SK-N-SH (cell line): ENCODE measurements at regions not wholly inside any gene's neighbourhood (a gene's known extent, or its start where the extent isn't known, plus 50 kb on each side); places are given as distances from the start of the nearest gene placed in this dataset.

Experiments used
- CTCF ChIA-PET: fragments of 300-600, 350-600 bp; formaldehyde crosslinking; extraction: SDS; loops from one replicate; lab custom pipeline; 2021; lab: Yijun Ruan, JAX
- POLR2A ChIA-PET: fragments of 350-600 bp; sonication (Branson Sonifier 250); formaldehyde crosslinking; extraction: SDS; loops from one replicate; lab custom pipeline; 2020; ENCODE audit warnings: antibody characterized with exemption, inconsistent platforms; lab: Yijun Ruan, JAX
- DNase-seq: peaks from one replicate; pipeline ENCODE4 v3.0.0; 2012
- H2AFZ ChIP-seq: fragments of 200-600 bp; sonication (generic); 2 replicates; pipeline ENCODE4 v1.8.1; 2016; ENCODE audit warnings: antibody characterized with exemption, mild to moderate bottlenecking, low read depth
- H3F3A ChIP-seq: fragments of 200-600 bp; sonication (generic); replicated peaks from 2 replicates; pipeline ENCODE3; 2016; ENCODE audit warnings: antibody characterized with exemption, mild to moderate bottlenecking; ENCODE audit not compliant: insufficient read depth
- H3K27ac ChIP-seq, 2 experiments: fragments of 200-500 bp in 1 of 2; fragments of 200-600 bp in 1 of 2; sonication (Bioruptor generic) in 1 of 2; sonication (generic), shearing (Covaris generic) in 1 of 2; 2 replicates each; pipeline versions ENCODE4 v1.5.1 to v1.6.1; 2014 to 2016; ENCODE audit warnings: low read depth in 2 of 2, inconsistent platforms in 1 of 2, low read length in 1 of 2, mild to moderate bottlenecking in 1 of 2, mixed read lengths in 1 of 2
- H3K27me3 ChIP-seq: fragments of 200-600 bp; sonication (generic), shearing (Covaris generic); 2 replicates; pipeline ENCODE4 v1.6.1; 2016; ENCODE audit warnings: mixed run types; ENCODE audit not compliant: insufficient read depth
- H3K36me3 ChIP-seq, 2 experiments: fragments of 200-500 bp in 1 of 2; fragments of 200-600 bp in 1 of 2; sonication (Bioruptor generic) in 1 of 2; sonication (generic) in 1 of 2; replicated peaks in 1 of 2; 2 replicates each; pipeline versions ENCODE3 to v1.5.1; 2014 to 2016; ENCODE audit warnings: low read length in 1 of 2, mild to moderate bottlenecking in 1 of 2; ENCODE audit not compliant: insufficient read depth in 2 of 2, control insufficient read depth in 1 of 2
- H3K4me1 ChIP-seq, 2 experiments: fragments of 200-500 bp in 1 of 2; fragments of 200-600 bp in 1 of 2; sonication (Bioruptor generic) in 1 of 2; sonication (generic), shearing (Covaris generic) in 1 of 2; 2 replicates each; pipeline versions ENCODE4 v1.5.1 to v1.6.1; 2014 to 2016; ENCODE audit warnings: low read depth in 1 of 2, low read length in 1 of 2, mixed run types in 1 of 2; ENCODE audit not compliant: insufficient read depth in 2 of 2, control insufficient read depth in 1 of 2
- H3K4me2 ChIP-seq: fragments of 200-600 bp; sonication (generic), shearing (Covaris generic); 2 replicates; pipeline ENCODE4 v1.6.1; 2017; ENCODE audit warnings: mixed run types
- H3K4me3 ChIP-seq, 2 experiments: fragments of 200-500 bp in 1 of 2; fragments of 200-600 bp in 1 of 2; sonication (Bioruptor generic) in 1 of 2; sonication (generic), shearing (Covaris generic) in 1 of 2; 2 replicates each; pipeline versions ENCODE4 v1.5.1 to v1.8.1; 2014 to 2016; ENCODE audit warnings: low read depth in 2 of 2, inconsistent platforms in 1 of 2, low read length in 1 of 2, mild to moderate bottlenecking in 1 of 2, mixed read lengths in 1 of 2, moderate library complexity in 1 of 2
- H3K79me2 ChIP-seq: fragments of 200-600 bp; sonication (generic); 2 replicates; pipeline ENCODE4 v1.8.1; 2017; ENCODE audit warnings: mild to moderate bottlenecking; ENCODE audit not compliant: insufficient read depth
- H3K9ac ChIP-seq: fragments of 200-600 bp; sonication (generic); 2 replicates; pipeline ENCODE4 v1.6.1; 2017; ENCODE audit warnings: mixed run types
- H3K9me2 ChIP-seq: fragments of 200-600 bp; sonication (generic); 2 replicates; pipeline ENCODE4 v1.6.1; 2017; ENCODE audit warnings: mixed run types
- H3K9me3 ChIP-seq: fragments of 200-600 bp; sonication (generic); 2 replicates; pipeline ENCODE4 v1.6.1; 2017; ENCODE audit warnings: mixed run types, mild to moderate bottlenecking, moderate library complexity
- H4K20me1 ChIP-seq: fragments of 200-600 bp; sonication (generic); 2 replicates; pipeline ENCODE4 v1.6.1; 2017; ENCODE audit warnings: mild to moderate bottlenecking, mixed run types; ENCODE audit not compliant: insufficient read depth
- ELF1 ChIP-seq: IDR thresholded peaks from 2 replicates; pipeline ENCODE4 v1.4.0; 2012
- EP300 ChIP-seq, 2 experiments: IDR thresholded peaks; 2 replicates each; pipeline versions ENCODE4 v1.4.0 to v1.6.1; 2012; ENCODE audit warnings: borderline replicate concordance in 1 of 2, low read depth in 1 of 2, low read length in 1 of 2
- EZH2phosphoT487 ChIP-seq: fragments of 200-600 bp; sonication (generic); IDR thresholded peaks from 2 replicates; pipeline ENCODE4 v1.6.1; 2017; ENCODE audit warnings: low read depth, mixed run types, mild to moderate bottlenecking, antibody characterized with exemption, moderate library complexity, borderline replicate concordance
- GABPA ChIP-seq: IDR thresholded peaks from 2 replicates; pipeline ENCODE4 v1.4.0; 2012; ENCODE audit warnings: low read depth, mild to moderate bottlenecking
- JUND ChIP-seq: IDR thresholded peaks from 2 replicates; pipeline ENCODE4 v1.4.0; 2012
- MEF2A ChIP-seq: IDR thresholded peaks from 2 replicates; pipeline ENCODE4 v1.4.0; 2012; ENCODE audit warnings: low read depth, borderline replicate concordance
- MXI1 ChIP-seq: IDR thresholded peaks from 2 replicates; pipeline ENCODE4 v1.6.1; 2012; ENCODE audit warnings: mild to moderate bottlenecking, low read depth, low read length, improper control_type of control experiment
- NRF1 ChIP-seq: IDR thresholded peaks from 2 replicates; pipeline ENCODE4 v1.6.1; 2012; ENCODE audit warnings: low read depth, mild to moderate bottlenecking, low read length
- RAD21 ChIP-seq: IDR thresholded peaks from 2 replicates; pipeline ENCODE4 v1.6.1; 2012; ENCODE audit warnings: mild to moderate bottlenecking, low read length
- RCOR1 ChIP-seq: fragments of 150-350 bp; IDR thresholded peaks from 2 replicates; pipeline ENCODE4 v1.6.1; 2017; ENCODE audit warnings: antibody characterized with exemption, low read length
- RXRA ChIP-seq: IDR thresholded peaks from 2 replicates; pipeline ENCODE4 v1.4.0; 2012; ENCODE audit warnings: low read depth, mild to moderate bottlenecking, borderline replicate concordance
- SIN3A ChIP-seq: IDR thresholded peaks from 2 replicates; pipeline ENCODE4 v1.6.1; 2012; ENCODE audit warnings: low read depth, mild to moderate bottlenecking, low read length, moderate library complexity, borderline replicate concordance
- TAF1 ChIP-seq: IDR thresholded peaks from 2 replicates; pipeline ENCODE4 v1.6.1; 2012; ENCODE audit warnings: low read depth, mild to moderate bottlenecking, low read length, moderate library complexity, borderline replicate concordance
- TEAD4 ChIP-seq: IDR thresholded peaks from 2 replicates; pipeline ENCODE4 v1.4.0; 2012; ENCODE audit warnings: mild to moderate bottlenecking, borderline replicate concordance; ENCODE audit not compliant: insufficient read depth
- YY1 ChIP-seq: IDR thresholded peaks from 2 replicates; pipeline ENCODE4 v1.4.0; 2012; ENCODE audit warnings: low read depth, mild to moderate bottlenecking
- WGBS: methylation state at CpG from one replicate; pipeline ENCODE4 v1.1.6; 2017; ENCODE audit warnings: low lambda C conversion rate; 5-methylcytosine and 5-hydroxymethylcytosine counted together
- TF ChIP-seq, protein P1 (sequence below): IDR thresholded peaks from 2 replicates; pipeline ENCODE4 v1.4.0; 2012; ENCODE audit warnings: low read depth, borderline replicate concordance
- TF ChIP-seq, protein P2 (sequence below): fragments of 150-350 bp; IDR thresholded peaks from 2 replicates; pipeline ENCODE4 v1.6.1; 2016; ENCODE audit warnings: mild to moderate bottlenecking, low read depth, low read length
- TF ChIP-seq, protein P3 (sequence below): IDR thresholded peaks from 2 replicates; pipeline ENCODE4 v1.6.1; 2012; ENCODE audit warnings: mild to moderate bottlenecking, low read depth, low read length, moderate library complexity
- TF ChIP-seq, protein P4 (sequence below): IDR thresholded peaks from 2 replicates; pipeline ENCODE4 v1.4.0; 2012; ENCODE audit warnings: low read depth, borderline replicate concordance
- TF ChIP-seq, protein P5 (sequence below): IDR thresholded peaks from 2 replicates; pipeline ENCODE4; 2012

DNA sequence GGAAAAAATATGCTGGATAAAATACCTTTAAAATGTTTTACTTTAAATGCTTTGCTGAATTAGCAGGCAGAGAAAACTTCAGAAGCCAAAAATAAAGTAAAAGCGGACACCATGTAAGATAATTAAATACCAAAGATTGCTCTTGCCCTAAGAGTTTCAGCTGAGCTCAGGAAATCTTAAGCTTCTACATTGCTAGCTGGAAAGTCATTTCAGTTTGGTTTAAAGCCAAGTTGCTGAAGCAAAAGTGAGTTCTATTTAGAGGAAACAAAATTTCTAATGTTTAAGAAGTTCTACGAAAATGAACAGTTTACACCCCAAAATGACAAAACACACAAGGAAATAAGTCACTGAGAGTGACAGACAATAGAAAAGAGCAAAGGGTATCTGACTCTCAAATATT lies 310.0 kb downstream of the ADAMTS20 start:
- H3K27me3 ChIP-seq, result no peaks in the 10 kb centered on the region
- H3K4me2 ChIP-seq, result no peak overlapping the region
- H4K20me1 ChIP-seq, result no peaks in the 10 kb centered on the region
- no peaks in the 10 kb centered on the region for H3K36me3 ChIP-seq
- no peaks in the 10 kb centered on the region for H3K4me1 ChIP-seq
- H3F3A ChIP-seq, result no peaks in the 10 kb centered on the region
- H3K79me2 ChIP-seq, result no peaks in the 10 kb centered on the region
- H3K27ac ChIP-seq, result no peak overlapping the region
- DNase-seq, result no peak
- POLR2A ChIA-PET, result no interaction called here
- H3K9ac ChIP-seq, result no peak overlapping the region
- TF ChIP-seq EZH2phosphoT487 (no peak), MXI1 (no peak), YY1 (no peak), MEF2A (no peak), EP300 (IDR thresholded peaks at IDR 0.05; ENCODE audit: borderline replicate concordance in 1 of 2, low read depth in 1 of 2, low read length in 1 of 2) (no peak), JUND (no peak), TEAD4 (no peak), SIN3A (no peak), NRF1 (no peak), RXRA (no peak), RAD21 (no peak), ELF1 (no peak), GABPA (no peak), TAF1 (no peak), RCOR1 (no peak)
- TF ChIP-seq, protein P1, sequence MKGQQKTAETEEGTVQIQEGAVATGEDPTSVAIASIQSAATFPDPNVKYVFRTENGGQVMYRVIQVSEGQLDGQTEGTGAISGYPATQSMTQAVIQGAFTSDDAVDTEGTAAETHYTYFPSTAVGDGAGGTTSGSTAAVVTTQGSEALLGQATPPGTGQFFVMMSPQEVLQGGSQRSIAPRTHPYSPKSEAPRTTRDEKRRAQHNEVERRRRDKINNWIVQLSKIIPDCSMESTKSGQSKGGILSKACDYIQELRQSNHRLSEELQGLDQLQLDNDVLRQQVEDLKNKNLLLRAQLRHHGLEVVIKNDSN, result no peak
- TF ChIP-seq, protein P2, sequence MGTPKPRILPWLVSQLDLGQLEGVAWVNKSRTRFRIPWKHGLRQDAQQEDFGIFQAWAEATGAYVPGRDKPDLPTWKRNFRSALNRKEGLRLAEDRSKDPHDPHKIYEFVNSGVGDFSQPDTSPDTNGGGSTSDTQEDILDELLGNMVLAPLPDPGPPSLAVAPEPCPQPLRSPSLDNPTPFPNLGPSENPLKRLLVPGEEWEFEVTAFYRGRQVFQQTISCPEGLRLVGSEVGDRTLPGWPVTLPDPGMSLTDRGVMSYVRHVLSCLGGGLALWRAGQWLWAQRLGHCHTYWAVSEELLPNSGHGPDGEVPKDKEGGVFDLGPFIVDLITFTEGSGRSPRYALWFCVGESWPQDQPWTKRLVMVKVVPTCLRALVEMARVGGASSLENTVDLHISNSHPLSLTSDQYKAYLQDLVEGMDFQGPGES, result no peak
- TF ChIP-seq, protein P3, sequence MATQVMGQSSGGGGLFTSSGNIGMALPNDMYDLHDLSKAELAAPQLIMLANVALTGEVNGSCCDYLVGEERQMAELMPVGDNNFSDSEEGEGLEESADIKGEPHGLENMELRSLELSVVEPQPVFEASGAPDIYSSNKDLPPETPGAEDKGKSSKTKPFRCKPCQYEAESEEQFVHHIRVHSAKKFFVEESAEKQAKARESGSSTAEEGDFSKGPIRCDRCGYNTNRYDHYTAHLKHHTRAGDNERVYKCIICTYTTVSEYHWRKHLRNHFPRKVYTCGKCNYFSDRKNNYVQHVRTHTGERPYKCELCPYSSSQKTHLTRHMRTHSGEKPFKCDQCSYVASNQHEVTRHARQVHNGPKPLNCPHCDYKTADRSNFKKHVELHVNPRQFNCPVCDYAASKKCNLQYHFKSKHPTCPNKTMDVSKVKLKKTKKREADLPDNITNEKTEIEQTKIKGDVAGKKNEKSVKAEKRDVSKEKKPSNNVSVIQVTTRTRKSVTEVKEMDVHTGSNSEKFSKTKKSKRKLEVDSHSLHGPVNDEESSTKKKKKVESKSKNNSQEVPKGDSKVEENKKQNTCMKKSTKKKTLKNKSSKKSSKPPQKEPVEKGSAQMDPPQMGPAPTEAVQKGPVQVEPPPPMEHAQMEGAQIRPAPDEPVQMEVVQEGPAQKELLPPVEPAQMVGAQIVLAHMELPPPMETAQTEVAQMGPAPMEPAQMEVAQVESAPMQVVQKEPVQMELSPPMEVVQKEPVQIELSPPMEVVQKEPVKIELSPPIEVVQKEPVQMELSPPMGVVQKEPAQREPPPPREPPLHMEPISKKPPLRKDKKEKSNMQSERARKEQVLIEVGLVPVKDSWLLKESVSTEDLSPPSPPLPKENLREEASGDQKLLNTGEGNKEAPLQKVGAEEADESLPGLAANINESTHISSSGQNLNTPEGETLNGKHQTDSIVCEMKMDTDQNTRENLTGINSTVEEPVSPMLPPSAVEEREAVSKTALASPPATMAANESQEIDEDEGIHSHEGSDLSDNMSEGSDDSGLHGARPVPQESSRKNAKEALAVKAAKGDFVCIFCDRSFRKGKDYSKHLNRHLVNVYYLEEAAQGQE, result no peak
- TF ChIP-seq, protein P4, sequence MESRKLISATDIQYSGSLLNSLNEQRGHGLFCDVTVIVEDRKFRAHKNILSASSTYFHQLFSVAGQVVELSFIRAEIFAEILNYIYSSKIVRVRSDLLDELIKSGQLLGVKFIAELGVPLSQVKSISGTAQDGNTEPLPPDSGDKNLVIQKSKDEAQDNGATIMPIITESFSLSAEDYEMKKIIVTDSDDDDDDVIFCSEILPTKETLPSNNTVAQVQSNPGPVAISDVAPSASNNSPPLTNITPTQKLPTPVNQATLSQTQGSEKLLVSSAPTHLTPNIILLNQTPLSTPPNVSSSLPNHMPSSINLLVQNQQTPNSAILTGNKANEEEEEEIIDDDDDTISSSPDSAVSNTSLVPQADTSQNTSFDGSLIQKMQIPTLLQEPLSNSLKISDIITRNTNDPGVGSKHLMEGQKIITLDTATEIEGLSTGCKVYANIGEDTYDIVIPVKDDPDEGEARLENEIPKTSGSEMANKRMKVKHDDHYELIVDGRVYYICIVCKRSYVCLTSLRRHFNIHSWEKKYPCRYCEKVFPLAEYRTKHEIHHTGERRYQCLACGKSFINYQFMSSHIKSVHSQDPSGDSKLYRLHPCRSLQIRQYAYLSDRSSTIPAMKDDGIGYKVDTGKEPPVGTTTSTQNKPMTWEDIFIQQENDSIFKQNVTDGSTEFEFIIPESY, result no peak
- TF ChIP-seq, protein P5, sequence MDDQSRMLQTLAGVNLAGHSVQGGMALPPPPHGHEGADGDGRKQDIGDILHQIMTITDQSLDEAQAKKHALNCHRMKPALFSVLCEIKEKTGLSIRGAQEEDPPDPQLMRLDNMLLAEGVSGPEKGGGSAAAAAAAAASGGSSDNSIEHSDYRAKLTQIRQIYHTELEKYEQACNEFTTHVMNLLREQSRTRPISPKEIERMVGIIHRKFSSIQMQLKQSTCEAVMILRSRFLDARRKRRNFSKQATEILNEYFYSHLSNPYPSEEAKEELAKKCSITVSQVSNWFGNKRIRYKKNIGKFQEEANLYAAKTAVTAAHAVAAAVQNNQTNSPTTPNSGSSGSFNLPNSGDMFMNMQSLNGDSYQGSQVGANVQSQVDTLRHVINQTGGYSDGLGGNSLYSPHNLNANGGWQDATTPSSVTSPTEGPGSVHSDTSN, result no peak
- TF ChIP-seq, all 33 proteins: peak for 0
- CTCF ChIA-PET, result interaction anchor here (1.1 kb wide), 1 partner anchor 132 kb away, joined by 3 read pairs; no protein-coding TSS in a partner anchor
- H3K4me3 ChIP-seq, result no peak overlapping the region
- 47% methylated on average over 2 of the region's 2 CpGs for WGBS
- no peaks in the 10 kb centered on the region for H3K9me3 ChIP-seq
- H3K9me2 ChIP-seq, result no peaks in the 10 kb centered on the region
- H2AFZ ChIP-seq, result no peak overlapping the region
